GM21717 (cell line): ENCODE measurements at regions not wholly inside any gene's neighbourhood (a gene's known extent, or its start where the extent isn't known, plus 50 kb on each side); places are given as distances from the start of the nearest gene placed in this dataset.

Source experiments
- ATAC-seq: cut with Tn5 transposase; IDR thresholded peaks from one replicate; pipeline ENCODE4 v1.9.1; 2021; ENCODE audit warnings: mild to moderate bottlenecking, moderate library complexity; ENCODE audit not compliant: unreplicated experiment

DNA sequence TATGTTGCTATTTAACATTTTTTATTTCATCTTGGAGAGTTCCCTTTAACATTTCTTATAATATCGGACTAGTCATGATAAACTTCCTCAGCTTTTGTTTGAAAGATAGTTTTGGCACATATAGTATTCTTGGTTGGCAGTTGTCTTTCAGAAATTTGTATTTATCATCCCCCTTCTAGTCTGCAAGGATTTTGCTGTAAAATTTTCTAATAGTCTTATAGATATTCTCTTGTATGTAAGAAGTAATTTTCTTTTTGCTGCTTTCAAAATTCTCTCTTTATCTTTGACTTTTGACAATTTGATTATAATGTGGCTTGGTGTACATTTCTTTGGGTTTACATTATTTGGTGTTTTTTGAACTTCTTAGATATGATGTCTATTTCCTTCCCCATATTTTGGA is 116.0 kb upstream of the AVPR1A start:
- ATAC-seq: no peak

DNA sequence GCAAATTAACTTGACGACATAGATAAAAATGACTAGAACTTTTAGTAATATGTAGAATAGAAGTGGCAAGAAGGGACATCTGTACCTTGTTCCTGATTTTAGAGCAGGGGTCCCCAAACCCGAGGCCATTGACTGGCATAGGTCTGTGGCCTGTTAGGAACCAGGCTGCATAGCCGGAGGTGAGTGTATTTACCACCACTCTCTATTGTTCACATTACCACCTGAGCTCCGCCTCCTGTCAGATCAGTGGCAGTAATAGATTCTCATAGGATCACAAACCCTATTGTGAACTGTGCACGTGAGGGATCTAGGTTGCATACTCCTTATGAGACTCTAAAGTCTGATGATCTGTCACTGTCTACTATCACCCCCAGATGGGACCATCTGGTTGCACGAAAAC is 113.6 kb upstream of the AVPR1A start:
- ATAC-seq: no peak

DNA sequence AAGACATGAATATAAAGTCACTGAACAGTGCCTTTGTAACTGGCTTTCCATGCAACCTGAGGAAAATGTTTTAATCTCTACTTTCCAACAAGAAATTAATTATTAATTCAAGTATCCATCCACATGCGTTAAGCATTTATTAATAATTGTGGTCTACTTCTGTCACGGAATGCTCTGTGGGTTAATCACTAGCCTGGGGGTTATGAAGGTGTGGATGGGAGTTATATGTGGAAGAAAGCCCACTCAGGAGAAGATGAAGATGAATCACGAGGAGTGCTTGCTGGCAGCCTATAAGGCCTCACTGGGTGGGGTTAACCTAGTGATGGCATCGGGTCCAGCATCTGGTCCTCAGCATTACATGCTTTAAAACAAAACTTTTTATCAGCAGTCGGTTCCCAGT is 99.5 kb upstream of the AVPR1A start:
- ATAC-seq: no peak

DNA sequence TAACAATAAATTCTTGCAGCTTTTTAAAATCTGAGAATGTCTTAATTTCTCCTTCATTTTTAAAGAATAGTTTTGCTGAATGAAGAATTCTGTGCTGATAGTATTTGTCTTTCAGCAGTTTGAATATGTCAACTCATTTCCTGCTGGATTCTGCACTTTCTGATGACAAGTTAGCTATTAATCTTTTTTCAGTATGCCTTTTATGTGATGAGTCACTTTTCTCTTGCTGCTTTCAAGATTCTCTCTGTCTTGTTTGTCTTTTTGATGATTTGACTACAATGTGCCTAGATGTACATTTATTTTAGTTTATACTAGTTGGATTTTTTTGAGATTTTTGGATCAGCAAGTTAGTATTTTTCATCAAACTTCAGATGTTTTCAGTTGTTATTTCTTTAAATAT is 87.9 kb upstream of the AVPR1A start:
- ATAC-seq: no peak

DNA sequence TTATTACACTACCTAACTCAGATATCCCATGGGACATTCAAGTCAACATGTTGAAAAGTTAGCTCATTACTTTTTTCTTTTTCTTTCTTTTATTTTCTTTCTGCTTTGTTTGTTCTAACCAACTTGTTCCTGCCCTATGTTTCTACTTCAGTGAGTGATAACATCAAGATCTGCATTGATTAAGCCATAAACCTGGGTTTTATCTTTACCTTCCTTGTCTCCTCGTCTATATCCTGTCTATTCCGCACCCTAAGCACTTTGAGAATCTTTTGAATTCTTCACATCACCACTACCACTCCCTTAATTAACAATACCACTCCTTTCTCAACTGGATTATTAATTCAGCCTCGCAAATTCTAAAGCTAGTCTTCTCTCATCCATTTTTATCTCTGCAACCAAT is 81.9 kb upstream of the AVPR1A start:
- ATAC-seq: no peak

DNA sequence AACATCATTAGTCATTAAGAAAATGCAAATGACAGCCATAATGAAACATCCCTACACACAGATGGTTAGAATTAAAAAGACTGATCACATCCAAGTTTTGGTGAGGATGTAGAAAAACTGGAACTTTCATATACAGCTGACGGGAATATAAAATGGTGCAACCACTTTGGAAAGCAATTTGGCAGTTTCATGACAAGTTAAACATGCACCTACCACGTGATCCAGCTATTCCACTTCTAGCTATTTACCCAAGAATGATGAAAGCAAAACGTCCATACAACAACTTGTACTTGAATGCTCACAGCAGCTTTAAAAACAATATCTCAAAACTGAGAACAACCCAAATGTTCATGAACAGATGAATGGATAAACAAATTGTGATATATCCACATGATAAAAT is 77.9 kb upstream of the AVPR1A start:
- ATAC-seq: no peak

DNA sequence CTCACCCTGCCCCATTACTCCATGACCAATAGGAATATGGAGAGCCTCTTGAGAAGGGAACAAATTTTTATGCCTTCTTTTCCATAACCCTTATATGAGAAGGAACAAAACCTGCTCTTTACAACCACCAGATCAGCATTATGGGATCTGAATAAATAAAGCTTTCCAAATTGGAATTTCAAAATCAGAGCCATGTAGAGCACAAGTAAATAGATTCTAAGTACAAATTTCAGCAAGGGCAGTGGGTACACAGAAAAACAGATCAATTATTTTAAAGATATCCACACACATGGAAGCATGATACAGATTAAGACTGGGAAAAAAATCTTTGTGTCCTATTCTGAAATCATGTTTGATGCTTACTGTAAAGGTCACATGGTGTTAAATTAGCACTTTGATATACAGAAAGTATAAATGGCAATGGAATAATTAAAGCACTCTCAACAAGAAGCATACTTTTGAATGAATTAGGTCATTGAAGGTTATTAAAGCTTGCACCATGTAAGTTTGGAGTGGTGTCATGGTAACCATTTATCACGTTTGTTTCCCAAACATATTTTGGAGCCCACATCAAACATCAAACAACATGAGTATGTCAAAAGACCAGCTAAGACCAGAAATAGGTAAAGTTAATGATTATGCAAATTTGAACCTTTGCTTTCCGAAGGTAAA is 75.9 kb upstream of the AVPR1A start:
- ATAC-seq: no peak

DNA sequence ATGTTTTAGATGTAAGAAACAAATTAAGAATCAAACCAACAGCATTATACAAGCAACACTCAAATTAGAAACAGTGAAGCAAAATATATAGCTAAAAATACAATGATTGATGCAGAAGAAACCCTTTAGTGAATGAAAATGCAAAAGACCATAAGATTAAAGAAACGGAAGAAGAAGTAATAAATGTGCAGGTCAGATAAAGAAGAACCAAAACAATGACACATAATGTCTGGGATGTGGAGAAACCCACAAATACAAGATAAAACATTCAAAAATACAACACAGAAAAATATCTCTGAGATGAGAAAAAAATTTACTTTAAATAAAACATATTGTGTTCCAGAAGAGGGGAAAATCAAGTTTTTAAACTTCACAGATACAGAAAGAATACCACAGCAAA is 73.4 kb upstream of the AVPR1A start:
- ATAC-seq: no peak

DNA sequence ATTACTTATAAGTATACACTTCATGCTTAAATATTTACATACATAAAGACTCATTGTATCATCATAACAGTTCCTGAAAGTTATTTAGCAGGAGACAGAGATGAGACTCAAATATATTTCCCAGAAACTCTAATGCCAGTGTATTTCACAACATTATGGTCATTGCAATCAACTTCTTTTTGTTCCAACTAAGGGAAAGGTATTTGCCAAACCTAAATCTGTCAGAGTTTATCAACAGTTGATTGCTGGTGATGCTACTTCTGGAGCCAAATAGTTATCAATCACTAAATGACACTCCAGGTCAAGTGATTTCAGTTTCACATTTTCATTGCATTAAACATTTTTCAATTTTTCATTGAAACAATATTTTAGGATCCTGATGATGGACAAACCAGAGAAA is 72.1 kb upstream of the AVPR1A start:
- ATAC-seq: no peak

DNA sequence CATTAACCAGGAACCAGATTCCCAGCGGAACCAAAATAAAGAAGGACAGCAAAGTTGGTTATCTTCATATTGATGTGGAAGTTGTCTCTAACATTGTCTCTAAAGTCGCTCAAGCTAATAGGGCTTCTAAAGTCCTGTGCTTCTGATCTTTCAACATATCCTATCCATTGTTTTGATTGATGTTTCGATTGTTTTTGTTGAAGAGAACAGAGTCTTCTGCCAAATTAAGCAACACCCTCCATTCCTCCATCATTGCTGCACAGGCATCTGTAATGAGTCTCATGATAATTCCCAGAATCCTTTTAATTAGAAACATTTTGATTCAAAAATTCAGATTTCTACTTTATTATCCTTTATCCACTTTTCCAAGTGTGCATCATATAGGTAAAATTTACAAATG is 71.6 kb upstream of the AVPR1A start:
- ATAC-seq: no peak

DNA sequence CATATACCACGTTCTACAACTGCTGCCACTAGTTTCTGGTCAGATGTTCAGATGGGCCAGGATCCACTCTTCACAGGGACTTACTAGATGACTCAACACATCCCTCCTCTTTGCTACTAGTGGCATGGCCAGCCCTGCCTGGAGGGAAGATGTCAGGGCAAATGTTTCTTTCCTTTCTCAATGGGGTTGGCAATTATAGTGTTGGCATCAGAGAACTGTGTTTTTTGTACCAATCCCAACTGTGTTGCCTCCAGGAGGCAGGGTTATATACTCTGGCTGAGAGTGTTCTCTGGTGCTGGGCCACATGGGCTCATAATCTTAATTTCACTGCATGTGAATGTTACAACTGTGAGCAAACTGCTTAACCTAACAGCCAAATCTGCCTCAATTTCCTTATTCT is 69.9 kb upstream of the AVPR1A start:
- no peak for ATAC-seq

DNA sequence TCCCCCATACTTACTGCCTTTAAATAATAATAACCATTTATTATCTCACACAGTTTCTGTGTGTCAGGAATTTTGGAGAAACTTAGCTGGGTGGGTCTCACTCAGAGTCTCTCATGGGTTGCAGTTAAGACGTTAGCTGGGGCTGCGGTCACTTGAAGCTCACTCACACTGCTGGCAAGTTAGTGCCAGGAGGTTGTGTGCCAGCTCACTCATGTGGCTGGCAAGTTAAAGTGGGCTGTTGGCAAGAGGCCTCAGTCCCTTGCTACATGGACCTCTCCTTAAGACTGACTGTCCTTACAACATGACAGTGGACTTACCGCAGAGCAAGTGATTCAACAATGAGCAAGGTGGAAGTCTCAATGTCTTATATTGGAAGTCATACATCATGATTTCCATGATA is 61.3 kb upstream of the AVPR1A start:
- no peak for ATAC-seq

DNA sequence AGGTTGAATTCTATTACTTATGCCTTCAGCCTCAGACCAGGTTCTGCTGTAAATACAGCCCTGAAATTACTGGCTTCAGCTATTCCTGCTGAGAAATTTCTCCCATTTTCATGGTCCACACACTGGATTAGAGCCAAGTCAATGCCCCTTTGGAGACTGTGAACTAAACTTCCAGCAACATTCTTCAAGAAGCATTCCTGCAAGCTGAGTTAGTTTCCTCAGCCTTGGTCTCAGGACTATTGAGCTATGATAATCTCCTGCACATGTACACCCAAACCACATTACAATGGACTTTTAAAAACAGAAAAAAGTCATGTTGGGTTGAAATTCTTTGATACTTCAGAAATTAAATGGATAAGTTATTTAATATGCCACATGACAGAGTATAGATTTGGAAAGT is 58.0 kb upstream of the AVPR1A start:
- ATAC-seq: no peak

DNA sequence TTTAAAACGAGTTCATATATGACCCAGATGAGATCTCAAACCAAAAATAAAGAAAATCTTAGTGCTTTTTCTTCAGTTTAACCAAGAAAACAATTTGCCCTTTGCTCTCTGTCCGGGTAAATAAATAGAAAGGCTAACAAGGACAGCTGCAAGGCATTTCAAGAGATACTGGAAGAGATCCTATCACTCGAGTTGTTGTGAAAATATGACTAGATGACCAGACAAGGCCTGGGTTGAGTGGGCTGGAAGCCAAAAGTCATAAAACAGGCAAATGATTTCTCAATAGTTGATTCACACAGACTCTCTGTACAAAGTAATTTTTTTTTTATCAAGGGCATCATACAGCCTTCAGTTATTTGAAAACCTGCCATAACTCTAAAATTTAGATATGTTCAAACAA is 55.9 kb upstream of the AVPR1A start:
- no peak for ATAC-seq

DNA sequence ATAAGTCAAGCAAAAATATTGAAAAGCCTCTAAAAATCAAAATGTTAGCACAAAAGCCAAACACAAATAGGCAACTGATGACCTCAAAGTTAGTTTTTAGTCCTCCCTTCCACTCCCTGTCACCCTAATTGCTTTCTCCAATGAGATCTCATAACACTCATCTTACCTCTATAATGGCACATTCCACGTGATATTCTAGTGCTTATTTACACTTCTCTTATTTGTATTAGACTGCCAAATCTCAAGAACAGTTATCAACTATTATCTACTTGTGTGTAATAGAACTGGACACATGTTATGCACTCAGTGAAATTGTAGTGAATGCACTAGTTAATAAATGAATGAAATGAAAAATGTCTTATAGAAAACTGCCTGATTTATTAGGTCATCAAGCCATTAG is 55.5 kb upstream of the AVPR1A start:
- no peak for ATAC-seq
